ENCODE measurements at regions not wholly inside any gene's neighbourhood (a gene's known extent, or its start where the extent isn't known, plus 50 kb on each side); places are given as distances from the start of the nearest gene placed in this dataset.

DNA sequence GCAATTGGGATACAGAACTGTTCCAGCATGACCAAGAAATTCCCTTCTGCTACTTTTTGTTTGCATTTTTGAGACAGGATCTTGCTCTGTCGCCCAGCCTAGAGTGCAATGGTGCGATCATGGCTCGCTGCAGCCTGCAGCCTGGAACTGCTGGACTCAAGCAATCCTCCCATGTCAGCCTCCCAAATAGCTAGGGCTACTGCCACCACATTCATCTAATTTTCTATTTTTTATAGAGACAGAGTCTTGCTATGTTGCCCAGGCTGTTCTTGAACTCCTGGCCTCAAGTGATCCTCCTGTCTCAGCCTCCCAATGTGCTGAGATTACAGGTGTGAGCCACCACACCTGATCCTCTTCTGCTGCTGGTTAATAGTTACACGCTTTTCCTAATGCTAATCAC is 204.9 kb downstream of the SOX4 start:
- H3K27ac ChIP-seq (ENCODE audit: low read depth, low read length, severe bottlenecking): no peak overlapping the region
- no peaks in the 10 kb centered on the region for H3K36me3 ChIP-seq (ENCODE audit: control insufficient read depth, insufficient read depth, low read length)
- H3K4me1 ChIP-seq (ENCODE audit: control insufficient read depth, insufficient read depth, low read length, poor library complexity, severe bottlenecking): peaks cover 25% of the 10 kb centered on the region
- no peak overlapping the region for H3K4me3 ChIP-seq (ENCODE audit: extremely low read depth, insufficient read depth, low read length, poor library complexity, severe bottlenecking)
- no peaks in the 10 kb centered on the region for H3K9me3 ChIP-seq (ENCODE audit: control insufficient read depth, low read length)
- WGBS, 2 experiments (ENCODE audit: insufficient coverage in 2 of 2): 93 to 95% methylated on average over 4 of the region's 4 CpGs

DNA sequence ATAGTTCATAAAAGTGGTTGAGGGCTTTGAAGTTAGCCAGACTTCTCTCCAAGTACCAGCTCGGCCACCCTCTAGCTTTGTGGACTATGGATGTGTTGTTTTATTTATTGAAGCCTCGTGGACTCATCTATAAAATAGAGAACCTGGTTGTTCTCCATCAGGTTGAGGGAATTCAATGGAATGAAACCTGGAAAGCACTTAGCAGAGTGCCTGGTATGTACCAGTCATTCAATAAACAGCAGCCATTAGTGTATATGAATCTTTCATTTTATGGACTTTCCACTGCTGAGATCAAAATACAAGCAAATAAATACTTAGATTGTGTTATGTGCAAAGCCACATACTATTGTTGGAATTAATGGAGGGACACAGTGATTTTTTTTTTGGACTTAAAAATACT is 206.8 kb downstream of the SOX4 start:
- WGBS, 2 experiments (ENCODE audit: insufficient coverage in 2 of 2): 100% methylated on average over 1 of the region's 2 CpGs; no CpG with 5 or more reads in 1 of the 2 experiments
- Histone ChIP-seq H3K4me3 (ENCODE audit: extremely low read depth, insufficient read depth, low read length, poor library complexity, severe bottlenecking) (no peak overlapping the region), H3K27ac (ENCODE audit: low read depth, low read length, severe bottlenecking) (peak overlapping the region; percentile 89), H3K4me1 (ENCODE audit: control insufficient read depth, insufficient read depth, low read length, poor library complexity, severe bottlenecking) (peaks cover 27% of the 10 kb centered on the region), H3K9me3 (ENCODE audit: control insufficient read depth, low read length) (no peaks in the 10 kb centered on the region), H3K36me3 (ENCODE audit: control insufficient read depth, insufficient read depth, low read length) (no peaks in the 10 kb centered on the region)

DNA sequence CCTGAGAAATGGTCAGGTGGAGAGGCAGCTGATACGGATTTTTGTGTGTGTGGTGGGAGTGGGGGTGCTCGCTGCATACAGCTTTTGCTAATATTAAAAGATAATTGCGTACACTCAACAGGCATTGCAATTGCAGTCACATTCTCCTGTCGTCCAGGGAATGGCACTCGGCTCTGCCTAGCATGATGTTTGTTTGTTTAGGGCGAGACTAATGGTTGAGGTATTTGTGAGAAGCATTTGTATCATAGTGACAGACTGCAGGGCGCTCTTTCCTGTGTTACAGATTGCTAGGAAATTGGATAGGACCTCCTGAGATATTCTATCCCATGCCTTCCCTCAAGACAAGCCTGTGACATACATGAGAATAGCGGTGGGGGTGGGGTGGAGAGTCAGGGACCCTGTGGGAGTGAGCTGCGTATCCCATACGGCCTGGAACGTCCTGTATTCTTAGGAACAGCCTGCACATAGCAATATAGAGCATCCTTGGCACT is 207.4 kb downstream of the SOX4 start:
- Histone ChIP-seq H3K36me3 (ENCODE audit: control insufficient read depth, insufficient read depth, low read length) (no peaks in the 10 kb centered on the region), H3K4me1 (ENCODE audit: control insufficient read depth, insufficient read depth, low read length, poor library complexity, severe bottlenecking) (peaks cover 29% of the 10 kb centered on the region), H3K27ac (ENCODE audit: low read depth, low read length, severe bottlenecking) (peak overlapping the region; percentile 89), H3K4me3 (ENCODE audit: extremely low read depth, insufficient read depth, low read length, poor library complexity, severe bottlenecking) (no peak overlapping the region), H3K9me3 (ENCODE audit: control insufficient read depth, low read length) (no peaks in the 10 kb centered on the region)
- 55 to 71% methylated on average over 9 of the region's 11 CpGs for WGBS, 2 experiments (ENCODE audit: insufficient coverage in 2 of 2)

DNA sequence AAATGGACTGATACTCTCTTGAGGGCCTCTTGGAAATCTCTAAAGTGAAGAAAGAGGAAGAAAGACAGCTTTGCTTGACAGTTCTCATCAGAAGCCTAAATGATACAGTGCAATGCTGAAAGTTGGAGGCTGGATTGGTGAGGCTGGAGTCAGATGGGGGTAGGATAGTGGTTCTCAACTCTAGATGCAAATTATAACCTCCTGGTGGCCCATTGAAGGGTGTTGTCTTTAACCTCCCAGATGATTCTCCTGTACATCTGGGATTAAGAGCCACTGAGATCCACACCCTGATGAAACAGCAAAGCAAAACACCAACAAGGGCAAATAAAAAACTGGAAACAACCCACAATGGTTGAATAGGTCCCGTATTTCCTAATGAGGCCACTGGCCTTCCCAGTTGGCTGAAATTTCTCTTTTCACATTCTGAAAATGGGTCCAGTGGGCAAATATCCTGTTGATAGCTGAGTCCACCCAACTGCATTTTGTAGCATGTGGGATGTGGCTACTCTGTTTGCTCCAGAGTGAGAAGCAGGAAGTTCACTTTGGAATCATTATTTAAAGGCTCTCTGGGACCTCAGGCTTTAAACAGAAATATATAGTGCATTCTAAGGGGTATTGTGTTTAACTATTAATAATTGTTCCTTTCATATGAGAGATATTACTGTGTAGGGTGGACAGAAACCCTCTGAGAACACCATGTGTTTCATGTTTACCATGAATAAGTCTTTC is 208.1 kb downstream of the SOX4 start:
- Histone ChIP-seq H3K9me3 (ENCODE audit: control insufficient read depth, low read length) (no peaks in the 10 kb centered on the region), H3K36me3 (ENCODE audit: control insufficient read depth, insufficient read depth, low read length) (no peaks in the 10 kb centered on the region), H3K4me3 (ENCODE audit: extremely low read depth, insufficient read depth, low read length, poor library complexity, severe bottlenecking) (no peak overlapping the region), H3K4me1 (ENCODE audit: control insufficient read depth, insufficient read depth, low read length, poor library complexity, severe bottlenecking) (peaks cover 29% of the 10 kb centered on the region), H3K27ac (ENCODE audit: low read depth, low read length, severe bottlenecking) (peak overlapping the region; percentile 89)
- 100% methylated on average over 1 of the region's 1 CpG; no CpG with 5 or more reads in 1 of the 2 experiments for WGBS, 2 experiments (ENCODE audit: insufficient coverage in 2 of 2)

DNA sequence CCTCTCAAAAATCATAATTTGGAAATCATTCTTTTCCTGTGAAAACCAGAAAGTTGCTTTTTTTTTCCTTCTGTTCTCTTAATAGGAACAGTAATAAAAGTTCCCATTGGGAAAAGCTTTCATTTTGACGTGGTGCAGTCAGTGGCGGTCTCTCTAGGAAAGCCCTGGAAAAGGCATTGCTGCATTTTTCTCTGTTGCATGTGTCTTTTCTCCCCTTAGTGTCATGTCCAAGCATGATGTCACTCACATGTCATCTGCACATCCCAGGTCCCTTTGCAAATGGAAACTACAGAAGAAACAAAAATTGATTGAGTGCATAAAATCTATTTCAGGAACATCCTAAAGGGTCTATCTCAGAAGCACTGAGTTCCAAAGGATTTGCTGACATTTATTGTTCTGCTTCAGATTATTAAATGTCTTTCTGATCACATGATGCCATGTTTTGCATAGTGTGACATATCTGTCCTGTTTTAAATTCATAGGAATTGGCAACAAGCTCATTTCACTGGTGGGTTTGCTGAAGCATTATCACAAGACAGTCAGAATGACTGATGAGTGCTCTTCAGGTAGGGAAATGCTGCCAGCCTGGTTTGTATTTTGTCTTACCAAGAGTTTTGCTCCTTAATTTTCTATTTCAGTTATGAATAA is 208.7 kb downstream of the SOX4 start:
- Histone ChIP-seq H3K4me1 (ENCODE audit: control insufficient read depth, insufficient read depth, low read length, poor library complexity, severe bottlenecking) (peaks cover 29% of the 10 kb centered on the region), H3K9me3 (ENCODE audit: control insufficient read depth, low read length) (no peaks in the 10 kb centered on the region), H3K4me3 (ENCODE audit: extremely low read depth, insufficient read depth, low read length, poor library complexity, severe bottlenecking) (no peak overlapping the region), H3K27ac (ENCODE audit: low read depth, low read length, severe bottlenecking) (peak overlapping the region; percentile 89), H3K36me3 (ENCODE audit: control insufficient read depth, insufficient read depth, low read length) (no peaks in the 10 kb centered on the region)
- WGBS, 2 experiments (ENCODE audit: insufficient coverage in 2 of 2): 94 to 100% methylated on average over 2 of the region's 2 CpGs

DNA sequence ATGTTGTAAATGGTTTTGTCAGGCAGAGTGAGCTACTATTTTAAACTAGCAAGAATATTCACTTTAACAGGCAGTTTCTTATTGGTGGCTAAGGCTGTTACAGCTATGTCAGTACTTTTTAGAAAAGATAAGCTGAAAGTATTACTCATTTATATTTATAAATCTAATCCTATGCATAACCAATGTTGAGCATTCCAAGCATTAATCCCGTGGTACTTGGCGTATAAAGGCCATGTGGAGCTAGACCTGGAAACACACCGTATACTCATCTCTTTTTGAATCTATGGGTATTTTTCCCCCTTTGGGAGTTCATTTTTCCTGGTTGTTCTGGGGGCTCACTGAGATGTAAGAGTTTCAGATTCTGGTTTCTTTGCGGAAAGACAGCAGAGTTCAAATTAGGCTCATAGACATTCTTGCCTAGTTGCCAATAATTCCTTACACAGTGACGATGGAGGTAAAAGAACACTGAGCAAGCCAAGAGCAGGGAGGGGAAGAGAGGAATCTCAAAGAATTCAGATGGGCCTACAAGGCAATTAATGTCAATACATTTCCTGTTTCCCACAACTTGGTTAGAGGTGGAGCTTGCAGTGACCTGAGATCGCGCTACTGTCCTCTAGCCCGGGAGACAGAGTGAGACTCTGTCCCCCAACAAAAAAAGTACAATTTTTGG is 211.5 kb downstream of the SOX4 start:
- H3K27ac ChIP-seq (ENCODE audit: low read depth, low read length, severe bottlenecking): no peak overlapping the region
- 85 to 95% methylated on average over 3 to 6 of the region's 8 CpGs for WGBS, 2 experiments (ENCODE audit: insufficient coverage in 2 of 2)
- H3K4me3 ChIP-seq (ENCODE audit: extremely low read depth, insufficient read depth, low read length, poor library complexity, severe bottlenecking): no peak overlapping the region
- H3K4me1 ChIP-seq (ENCODE audit: control insufficient read depth, insufficient read depth, low read length, poor library complexity, severe bottlenecking): peaks cover 47% of the 10 kb centered on the region
- no peaks in the 10 kb centered on the region for H3K9me3 ChIP-seq (ENCODE audit: control insufficient read depth, low read length)
- no peaks in the 10 kb centered on the region for H3K36me3 ChIP-seq (ENCODE audit: control insufficient read depth, insufficient read depth, low read length)

DNA sequence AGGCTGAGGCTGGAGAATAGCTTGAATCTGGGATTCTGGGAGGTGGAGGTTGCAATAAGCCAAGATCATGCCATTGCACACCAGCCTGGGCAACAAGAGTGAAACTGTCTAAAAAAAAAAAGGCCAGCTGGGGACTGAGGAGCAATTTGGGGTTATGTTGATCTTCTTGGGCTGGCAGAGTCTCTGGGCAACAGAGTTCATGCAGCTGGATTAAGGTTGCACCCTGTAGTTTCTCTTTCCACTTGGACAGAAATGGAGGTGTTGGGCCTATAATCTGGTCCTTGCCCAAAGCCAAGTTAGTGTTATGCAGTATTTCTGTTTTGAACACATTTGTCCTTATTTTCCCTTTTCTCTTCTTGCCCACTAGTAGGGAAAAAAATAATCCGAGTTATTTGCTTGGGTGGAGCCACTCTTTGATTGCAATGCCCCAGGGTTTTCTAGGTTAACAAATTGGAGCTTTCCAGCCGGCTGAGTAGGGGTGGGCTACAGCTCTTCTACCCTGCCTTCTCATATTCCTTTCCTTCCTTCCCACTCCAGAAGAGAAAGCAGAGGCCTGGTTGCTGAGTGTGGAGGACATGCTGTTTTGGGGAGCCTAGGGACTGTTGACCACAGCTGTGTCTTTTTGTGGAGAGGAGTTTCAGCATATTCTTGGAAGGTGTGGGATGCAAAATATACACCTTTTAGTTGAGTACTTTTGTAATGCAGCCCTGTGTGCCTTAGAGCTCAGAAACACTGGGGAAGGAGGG is 213.9 kb downstream of the SOX4 start:
- Histone ChIP-seq H3K4me1 (ENCODE audit: control insufficient read depth, insufficient read depth, low read length, poor library complexity, severe bottlenecking) (peaks cover 23% of the 10 kb centered on the region), H3K27ac (ENCODE audit: low read depth, low read length, severe bottlenecking) (peak overlapping the region; percentile 50), H3K9me3 (ENCODE audit: control insufficient read depth, low read length) (no peaks in the 10 kb centered on the region), H3K36me3 (ENCODE audit: control insufficient read depth, insufficient read depth, low read length) (no peaks in the 10 kb centered on the region), H3K4me3 (ENCODE audit: extremely low read depth, insufficient read depth, low read length, poor library complexity, severe bottlenecking) (no peak overlapping the region)
- 60% methylated on average over 1 of the region's 2 CpGs; no CpG with 5 or more reads in 1 of the 2 experiments for WGBS, 2 experiments (ENCODE audit: insufficient coverage in 2 of 2)

DNA sequence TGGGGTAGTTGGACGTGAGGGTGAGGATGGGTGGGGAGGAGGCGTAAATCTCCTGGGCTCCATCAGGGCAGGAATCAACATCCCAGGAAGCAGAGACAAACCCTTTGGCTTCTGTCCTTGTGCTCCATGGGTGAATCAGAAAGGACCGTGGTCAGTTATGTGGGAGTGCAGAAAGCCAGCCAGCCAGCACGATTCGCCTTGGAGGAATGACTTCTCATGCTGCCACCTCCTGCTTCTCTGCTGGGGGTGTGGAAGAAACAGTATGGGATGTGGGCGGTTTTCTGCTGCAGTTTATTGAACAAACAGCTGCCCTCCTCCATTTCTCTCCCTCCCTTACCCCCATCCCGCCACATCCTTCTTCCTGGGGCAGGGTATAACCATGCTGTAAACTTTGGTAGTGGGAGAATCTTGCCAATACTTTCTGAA is 214.5 kb downstream of the SOX4 start:
- Histone ChIP-seq H3K4me3 (ENCODE audit: extremely low read depth, insufficient read depth, low read length, poor library complexity, severe bottlenecking) (no peak overlapping the region), H3K9me3 (ENCODE audit: control insufficient read depth, low read length) (no peaks in the 10 kb centered on the region), H3K27ac (ENCODE audit: low read depth, low read length, severe bottlenecking) (peak overlapping the region; percentile 50), H3K4me1 (ENCODE audit: control insufficient read depth, insufficient read depth, low read length, poor library complexity, severe bottlenecking) (peaks cover 22% of the 10 kb centered on the region), H3K36me3 (ENCODE audit: control insufficient read depth, insufficient read depth, low read length) (no peaks in the 10 kb centered on the region)
- WGBS, 2 experiments (ENCODE audit: insufficient coverage in 2 of 2): 44 to 63% methylated on average over 5 of the region's 7 CpGs

DNA sequence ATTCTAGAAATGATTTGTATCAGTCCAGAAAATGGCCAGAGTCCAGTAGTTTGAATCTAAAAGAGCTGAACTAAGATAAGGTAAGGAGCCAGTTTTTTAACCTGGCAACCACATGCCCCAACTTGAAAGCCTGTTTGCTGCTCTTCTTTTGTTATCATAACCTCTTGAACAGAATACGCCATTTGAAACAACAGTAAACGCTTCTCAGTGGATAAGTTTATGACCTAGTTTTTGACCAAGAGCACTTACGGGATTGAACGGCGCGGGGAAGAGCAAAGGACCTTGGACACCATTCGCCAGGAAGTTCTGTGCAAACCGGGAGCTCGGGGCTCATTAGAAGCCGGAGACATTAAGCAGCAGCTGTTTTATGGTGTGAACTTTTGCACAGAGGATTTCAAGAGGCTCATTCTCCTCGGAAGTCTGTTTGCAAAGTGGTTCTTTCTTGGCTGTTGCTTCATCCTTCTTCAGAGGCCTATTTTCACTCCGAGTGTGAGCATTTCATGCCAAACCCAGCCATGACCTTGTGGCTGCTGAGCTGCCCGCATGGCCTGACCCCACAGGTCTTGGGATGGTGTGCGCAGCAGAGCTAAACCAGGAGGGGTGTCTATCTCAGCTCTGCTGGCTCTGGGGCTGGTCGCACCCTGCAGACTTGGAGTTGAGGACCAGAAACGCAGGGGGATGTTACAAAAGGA is 215.1 kb downstream of the SOX4 start:
- no peak overlapping the region for H3K4me3 ChIP-seq (ENCODE audit: extremely low read depth, insufficient read depth, low read length, poor library complexity, severe bottlenecking)
- H3K9me3 ChIP-seq (ENCODE audit: control insufficient read depth, low read length): no peaks in the 10 kb centered on the region
- WGBS, 2 experiments (ENCODE audit: insufficient coverage in 2 of 2): 88 to 96% methylated on average over 15 to 16 of the region's 16 CpGs
- H3K27ac ChIP-seq (ENCODE audit: low read depth, low read length, severe bottlenecking): peak overlapping the region; percentile 50
- peaks cover 22% of the 10 kb centered on the region for H3K4me1 ChIP-seq (ENCODE audit: control insufficient read depth, insufficient read depth, low read length, poor library complexity, severe bottlenecking)
- H3K36me3 ChIP-seq (ENCODE audit: control insufficient read depth, insufficient read depth, low read length): no peaks in the 10 kb centered on the region

DNA sequence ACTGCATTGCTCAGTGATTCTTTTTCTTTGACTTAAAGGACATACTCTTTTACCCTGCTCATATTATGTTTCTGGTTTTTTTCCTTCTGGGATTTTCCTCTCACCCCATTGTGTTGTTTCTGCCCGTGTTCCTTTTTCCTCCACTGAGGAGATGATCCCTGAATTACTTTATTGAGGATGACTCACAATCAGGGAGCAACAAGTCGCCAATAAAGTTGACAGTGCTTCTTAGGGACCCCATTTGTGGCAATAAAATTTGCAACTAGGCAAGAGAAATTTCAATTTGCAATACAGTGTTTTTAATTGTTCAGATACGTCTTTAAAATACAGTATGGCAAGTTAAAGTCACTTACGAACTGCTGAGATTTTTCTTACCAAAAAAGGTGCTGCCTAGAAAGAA is 217.9 kb downstream of the SOX4 start:
- peaks cover 2% of the 10 kb centered on the region for H3K36me3 ChIP-seq (ENCODE audit: control insufficient read depth, insufficient read depth, low read length)
- no peak overlapping the region for H3K4me3 ChIP-seq (ENCODE audit: extremely low read depth, insufficient read depth, low read length, poor library complexity, severe bottlenecking)
- H3K9me3 ChIP-seq (ENCODE audit: control insufficient read depth, low read length): no peaks in the 10 kb centered on the region
- WGBS, 2 experiments (ENCODE audit: insufficient coverage in 2 of 2): 80 to 94% methylated on average over 3 to 4 of the region's 4 CpGs
- H3K27ac ChIP-seq (ENCODE audit: low read depth, low read length, severe bottlenecking): no peak overlapping the region
- peaks cover 17% of the 10 kb centered on the region for H3K4me1 ChIP-seq (ENCODE audit: control insufficient read depth, insufficient read depth, low read length, poor library complexity, severe bottlenecking)

Data from mesodermal cell (in vitro differentiated cells).